HG02884 (cell line): ENCODE measurements at regions not wholly inside any gene's neighbourhood (a gene's known extent, or its start where the extent isn't known, plus 50 kb on each side); places are given as distances from the start of the nearest gene placed in this dataset.
"Not testable (repeated sequence)": the region's sequence is repeated elsewhere in the genome, so short reads cannot be mapped to it uniquely, and the experiment has no call there.

Experiments
- ATAC-seq: cut with Tn5 transposase; IDR thresholded peaks from one replicate; pipeline ENCODE4 v1.9.1; 2021; ENCODE audit warnings: mild to moderate bottlenecking, moderate library complexity; ENCODE audit not compliant: unreplicated experiment

GRCh38 chr11:81990659-81991443 is 742.8 kb downstream of the FAM181B start:
- ATAC-seq: no peak

GRCh38 chr11:81989093-81989492 is 744.6 kb downstream of the FAM181B start:
- no peak for ATAC-seq

- ATAC-seq: peak; percentile 91
Observed at GRCh38 chr11:81987829-81988472, 745.7 kb downstream of the FAM181B start.

GRCh38 chr11:81986556-81987161 is 747.0 kb downstream of the FAM181B start:
- no peak for ATAC-seq

DNA sequence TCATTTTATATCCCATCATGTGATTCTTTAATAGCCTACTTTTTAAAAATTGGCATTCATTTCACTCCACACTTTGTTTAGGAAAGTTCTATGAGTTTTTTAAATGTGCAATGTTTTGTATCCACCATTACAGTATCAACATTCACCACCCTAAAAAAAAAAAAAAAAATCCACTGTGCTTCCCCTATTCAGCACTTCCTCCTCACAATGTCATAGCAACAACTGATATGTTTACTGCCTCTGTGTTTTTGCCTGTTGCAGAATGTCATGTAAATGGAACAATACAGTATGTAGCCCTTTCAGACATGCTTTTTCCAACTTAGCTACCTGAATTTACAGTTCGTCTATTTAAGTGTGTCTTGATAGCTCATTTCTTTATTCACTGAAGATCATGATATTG is 754.2 kb downstream of the FAM181B start:
- ATAC-seq: no peak

- no peak for ATAC-seq
Observed at GRCh38 chr11:81975261-81975900, 758.3 kb downstream of the FAM181B start.

- no peak for ATAC-seq
Observed at GRCh38 chr11:81970886-81971285, 762.8 kb downstream of the FAM181B start.

DNA sequence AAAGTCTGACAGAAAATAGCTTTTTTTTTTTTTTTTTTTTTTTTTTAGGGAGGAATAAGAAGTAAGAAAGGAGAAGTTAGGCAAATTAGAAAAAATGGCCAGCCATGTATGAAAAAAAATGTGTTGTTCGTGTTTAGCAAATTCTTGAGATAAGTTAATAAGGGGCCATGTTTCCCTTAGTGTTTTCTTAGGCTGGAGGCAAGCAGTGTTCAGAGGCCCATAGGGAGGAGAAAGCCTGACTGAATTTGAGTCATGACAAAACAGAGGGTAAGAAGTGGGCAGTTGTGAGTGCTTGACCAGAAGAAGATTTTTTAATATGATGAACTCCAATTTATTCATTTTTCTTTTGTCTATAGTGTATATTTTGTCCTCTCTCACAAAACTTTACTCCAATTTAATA is 766.4 kb downstream of the FAM181B start:
- no peak for ATAC-seq

DNA sequence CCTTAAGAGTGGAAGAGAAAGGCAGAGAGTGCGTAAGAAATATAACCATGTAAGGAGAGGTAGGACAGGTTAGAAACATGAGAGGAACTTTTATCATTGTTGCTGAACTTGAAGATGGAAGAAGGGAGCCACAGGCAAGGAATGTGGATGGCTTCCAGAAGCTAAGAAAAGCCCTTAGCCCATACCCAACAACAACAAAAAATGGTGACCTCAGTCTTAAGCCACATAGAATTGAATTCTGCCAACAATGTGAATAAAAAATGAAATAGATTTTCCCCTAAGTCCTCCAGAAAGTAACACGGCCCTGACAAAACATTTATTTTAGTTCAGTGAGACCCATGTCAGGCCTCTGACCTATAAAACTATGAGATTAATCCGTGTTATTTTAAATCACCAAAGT is 767.3 kb downstream of the FAM181B start:
- ATAC-seq: no peak

DNA sequence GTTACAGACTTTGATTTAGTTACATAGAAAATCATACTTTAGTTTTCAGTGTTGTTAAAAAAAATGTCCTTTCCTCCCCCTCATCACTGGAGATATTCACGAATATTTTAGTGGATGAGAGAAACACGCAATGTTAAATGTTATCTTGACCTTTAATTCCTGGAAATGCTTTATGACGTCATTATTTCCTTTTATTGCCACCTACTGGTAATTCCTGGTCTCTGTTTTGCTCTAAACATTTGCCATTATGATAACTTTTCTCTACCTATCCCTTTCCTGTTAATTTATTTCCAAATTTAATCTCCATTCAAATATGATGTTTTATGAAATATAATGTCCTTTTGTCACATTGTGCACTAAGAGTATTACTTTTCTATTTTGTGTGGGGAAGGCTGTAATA is 770.6 kb downstream of the FAM181B start:
- ATAC-seq: no peak

DNA sequence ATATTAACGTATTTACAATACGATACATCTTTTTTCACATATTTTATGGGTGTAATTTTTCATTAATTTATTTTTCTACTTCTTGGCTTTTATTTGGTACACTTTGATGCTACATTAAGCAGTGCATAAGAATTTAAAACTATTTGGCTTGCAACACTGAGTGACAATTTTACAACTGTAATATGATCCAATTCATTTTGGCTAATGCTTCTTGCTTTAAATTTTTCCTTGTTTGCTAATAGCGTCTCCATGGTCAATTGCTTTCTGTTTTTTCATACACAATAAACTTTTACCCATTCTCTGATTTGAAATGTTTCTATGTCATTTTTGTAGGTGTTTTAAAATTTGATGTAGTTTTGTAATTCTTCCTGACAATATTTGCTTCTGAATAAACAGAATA is 773.2 kb downstream of the FAM181B start:
- ATAC-seq: no peak

GRCh38 chr11:81959341-81959740 is 774.3 kb downstream of the FAM181B start:
- ATAC-seq: no peak

GRCh38 chr11:81954301-81954700 is 779.4 kb downstream of the FAM181B start:
- ATAC-seq: not testable (repeated sequence)

- no peak for ATAC-seq
Observed at GRCh38 chr11:81946831-81947230, 786.8 kb downstream of the FAM181B start.

DNA sequence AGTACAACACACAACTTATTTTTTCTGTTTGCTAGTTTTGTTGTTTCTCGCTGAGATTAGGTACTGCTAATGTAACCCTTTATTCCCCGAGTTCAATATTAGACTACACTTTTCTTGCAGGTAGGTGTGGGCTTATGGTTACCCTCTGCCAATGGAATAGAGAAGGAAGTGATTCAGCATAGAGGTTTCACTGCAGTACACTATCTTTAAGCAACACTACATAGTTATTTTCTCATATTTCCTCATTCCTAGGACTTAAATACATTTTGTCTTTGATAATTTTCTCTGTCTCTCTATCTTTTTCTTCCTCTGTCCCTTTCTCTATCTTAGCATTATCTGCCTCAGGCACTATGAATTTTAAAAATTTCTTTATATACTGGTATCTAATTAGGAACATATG is 791.0 kb downstream of the FAM181B start:
- ATAC-seq: no peak

DNA sequence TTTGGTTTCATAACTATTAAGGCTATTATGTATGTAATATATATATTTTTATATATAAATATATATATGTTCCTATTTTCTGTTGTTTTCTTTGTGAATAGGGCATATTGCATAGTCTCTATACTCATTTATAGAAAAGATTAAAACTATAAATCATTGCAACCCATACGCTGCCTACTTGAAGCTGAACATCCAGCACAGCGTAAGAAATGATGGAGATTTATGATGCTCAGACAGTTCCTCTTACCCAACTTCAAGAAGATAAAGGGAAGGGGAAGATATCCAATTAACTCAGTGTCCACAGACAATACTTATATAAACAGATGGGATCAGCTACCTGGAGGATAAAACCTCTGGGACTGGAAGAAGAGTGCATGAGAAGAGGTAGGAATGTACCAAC is 791.7 kb downstream of the FAM181B start:
- ATAC-seq: no peak

- no peak for ATAC-seq
Observed at GRCh38 chr11:81932303-81932702, 801.4 kb downstream of the FAM181B start.

DNA sequence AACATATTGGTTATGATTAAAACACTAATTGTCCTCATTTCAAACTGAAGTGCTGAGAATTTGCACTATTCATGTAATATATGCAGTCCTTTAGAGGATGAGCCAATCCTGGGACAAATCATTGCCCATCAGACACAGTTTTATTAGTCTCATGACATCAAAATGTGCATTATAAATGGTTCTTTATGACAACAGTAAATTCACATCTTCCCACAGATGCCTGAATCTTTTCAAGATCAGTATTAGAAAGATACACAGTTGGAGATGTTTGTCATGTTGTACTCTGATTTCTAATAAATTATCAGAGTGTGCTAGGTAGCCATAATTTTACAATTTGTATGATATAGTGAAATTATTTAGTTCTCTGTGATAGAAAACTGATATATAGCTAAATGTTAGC is 813.5 kb downstream of the FAM181B start:
- ATAC-seq: no peak

GRCh38 chr11:81916451-81916850 is 817.2 kb downstream of the FAM181B start:
- no peak for ATAC-seq

GRCh38 chr11:81915045-81915444 is 818.6 kb downstream of the FAM181B start:
- ATAC-seq: no peak

DNA sequence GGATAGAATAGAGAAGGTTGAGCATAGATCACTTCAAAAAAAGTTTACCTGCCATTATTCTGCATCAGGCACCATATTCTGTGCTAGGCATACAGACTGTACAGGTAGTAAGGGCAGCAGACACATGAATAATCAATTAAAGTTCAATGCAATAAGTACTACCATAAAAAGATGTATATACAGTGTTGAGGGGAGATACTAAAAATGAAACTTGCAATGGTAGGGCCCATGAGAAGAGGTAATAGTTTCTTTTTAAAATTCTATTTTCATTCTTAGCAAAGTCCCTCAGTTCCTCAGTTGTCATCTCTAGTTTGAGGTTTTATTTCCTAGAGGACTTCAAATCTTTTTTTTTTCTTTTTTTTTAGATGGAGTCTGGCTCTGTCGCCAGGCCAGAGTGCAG is 819.9 kb downstream of the FAM181B start:
- no peak for ATAC-seq

DNA sequence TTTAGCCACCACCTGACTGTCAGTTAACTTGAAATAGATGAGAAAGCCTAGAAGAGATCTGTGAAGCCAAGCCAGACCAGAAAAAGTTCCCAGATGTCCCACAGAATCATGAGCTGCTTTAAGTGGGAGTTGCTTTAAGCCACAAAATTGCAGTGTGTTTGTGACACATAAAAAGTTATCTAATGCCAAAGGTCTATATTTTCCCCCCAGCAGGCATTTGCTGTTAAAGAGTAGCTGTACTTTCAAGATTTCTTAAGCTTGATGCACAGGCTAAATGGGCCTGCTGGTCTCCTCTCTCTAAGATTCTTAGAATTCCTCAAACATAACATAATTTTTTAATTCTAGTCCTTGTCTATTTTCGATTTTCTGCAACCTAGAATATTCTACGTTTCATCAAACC is 825.7 kb downstream of the FAM181B start:
- ATAC-seq: no peak
